Neuronal stem cell (in vitro differentiated cells): ENCODE measurements at regions not wholly inside any gene's neighbourhood (a gene's known extent, or its start where the extent isn't known, plus 50 kb on each side); places are given as distances from the start of the nearest gene placed in this dataset.

ENCODE experiments used
- DNase-seq: peaks from one replicate; pipeline ENCODE4 v3.0.0-alpha.2; 2013; ENCODE audit warnings: low spot score
- H2AFZ ChIP-seq: one replicate; pipeline ENCODE4 v1.6.1; 2013; ENCODE audit warnings: mild to moderate bottlenecking, low read length, inconsistent platforms
- H2AK5ac ChIP-seq: 2 replicates; pipeline ENCODE4 v1.6.1; 2013; ENCODE audit warnings: low read depth, mild to moderate bottlenecking, inconsistent platforms, low read length, moderate library complexity, mixed read lengths
- H2BK120ac ChIP-seq: 2 replicates; pipeline ENCODE4 v1.6.1; 2013; ENCODE audit warnings: low read depth, mild to moderate bottlenecking, inconsistent platforms, low read length, moderate library complexity, mixed read lengths
- H2BK12ac ChIP-seq: one replicate; pipeline ENCODE4 v1.6.1; 2013; ENCODE audit warnings: low read length, inconsistent platforms
- H2BK15ac ChIP-seq: 2 replicates; pipeline ENCODE4 v1.6.1; 2013; ENCODE audit warnings: mild to moderate bottlenecking, low read length, inconsistent platforms, mixed read lengths
- H2BK5ac ChIP-seq: one replicate; pipeline ENCODE4 v1.6.1; 2013; ENCODE audit warnings: inconsistent platforms, mild to moderate bottlenecking, low read length, moderate library complexity
- H3K14ac ChIP-seq: one replicate; pipeline ENCODE4 v1.6.1; 2013; ENCODE audit warnings: low read length, inconsistent platforms
- H3K18ac ChIP-seq: 2 replicates; pipeline ENCODE4 v1.6.1; 2013; ENCODE audit warnings: low read length, inconsistent platforms
- H3K23ac ChIP-seq: 2 replicates; pipeline ENCODE4 v1.6.1; 2013; ENCODE audit warnings: low read depth, mild to moderate bottlenecking, mixed read lengths, low read length, inconsistent platforms; ENCODE audit not compliant: poor library complexity
- H3K27ac ChIP-seq: replicated peaks from 3 replicates; pipeline ENCODE4 v1.5.1; 2013; ENCODE audit warnings: low read length, inconsistent platforms
- H3K27me3 ChIP-seq, 3 experiments: 2 replicates each; pipeline ENCODE4 v1.6.1; 2013; ENCODE audit warnings: low read length in 3 of 3, mild to moderate bottlenecking in 2 of 3, inconsistent platforms in 1 of 3, low read depth in 1 of 3, mixed read lengths in 1 of 3, moderate library complexity in 1 of 3; ENCODE audit not compliant: control insufficient read depth in 3 of 3, insufficient read depth in 3 of 3
- H3K36me3 ChIP-seq, 2 donors: replicated peaks in 1 of 2; 2 replicates each; pipeline ENCODE4 v1.6.1; 2013; ENCODE audit warnings: low read length in 2 of 2; ENCODE audit not compliant: control insufficient read depth in 2 of 2, insufficient read depth in 2 of 2
- H3K4ac ChIP-seq: 2 replicates; pipeline ENCODE4 v1.6.1; 2013; ENCODE audit warnings: inconsistent platforms, mild to moderate bottlenecking, low read length, moderate library complexity
- H3K4me1 ChIP-seq, 2 donors: 1 replicate in 1 of 2; 2 replicates in 1 of 2; pipeline ENCODE4 v1.6.1; 2013; ENCODE audit warnings: low read length in 2 of 2, low read depth in 1 of 2; ENCODE audit not compliant: control insufficient read depth in 2 of 2, insufficient read depth in 1 of 2
- H3K4me2 ChIP-seq: one replicate; pipeline ENCODE4 v1.6.1; 2013; ENCODE audit warnings: mild to moderate bottlenecking, low read length, inconsistent platforms; ENCODE audit not compliant: insufficient read depth, poor library complexity, severe bottlenecking
- H3K4me3 ChIP-seq, 2 donors: 2 replicates each; pipeline ENCODE4 v1.5.1; 2013; ENCODE audit warnings: low read length in 2 of 2, mild to moderate bottlenecking in 2 of 2, inconsistent platforms in 1 of 2, moderate library complexity in 1 of 2
- H3K79me1 ChIP-seq: one replicate; pipeline ENCODE4 v1.6.1; 2013; ENCODE audit warnings: low read depth, mild to moderate bottlenecking, inconsistent platforms, low read length, moderate library complexity
- H3K9ac ChIP-seq: one replicate; pipeline ENCODE4 v1.6.1; 2013; ENCODE audit warnings: mild to moderate bottlenecking, low read depth, low read length, inconsistent platforms; ENCODE audit not compliant: poor library complexity
- H3K9me3 ChIP-seq, 2 donors: replicated peaks in 1 of 2; 2 replicates each; pipeline versions ENCODE3 to v1.6.1; 2013; ENCODE audit warnings: low read length in 2 of 2, mild to moderate bottlenecking in 2 of 2, inconsistent platforms in 1 of 2, low read depth in 1 of 2, mixed read lengths in 1 of 2, moderate library complexity in 1 of 2; ENCODE audit not compliant: control insufficient read depth in 2 of 2, insufficient read depth in 1 of 2
- H4K8ac ChIP-seq: one replicate; pipeline ENCODE4 v1.6.1; 2013; ENCODE audit warnings: low read depth, mild to moderate bottlenecking, inconsistent platforms, low read length, moderate library complexity
- H4K91ac ChIP-seq: one replicate; pipeline ENCODE4 v1.6.1; 2013; ENCODE audit warnings: low read length, low read depth, mild to moderate bottlenecking, inconsistent platforms; ENCODE audit not compliant: poor library complexity
- WGBS, 2 donors: extraction: QIAGEN DNeasy Blood & Tissue Kit; methylation state at CpG; one replicate each; pipeline ENCODE4 v1.1.7; 2013; ENCODE audit warnings: missing lambda C conversion rate in 2 of 2, mixed read lengths in 1 of 2; ENCODE audit not compliant: insufficient read length in 2 of 2, insufficient replicate concordance in 1 of 2; ENCODE audit errors: extremely low coverage in 2 of 2; 5-methylcytosine and 5-hydroxymethylcytosine counted together

DNA sequence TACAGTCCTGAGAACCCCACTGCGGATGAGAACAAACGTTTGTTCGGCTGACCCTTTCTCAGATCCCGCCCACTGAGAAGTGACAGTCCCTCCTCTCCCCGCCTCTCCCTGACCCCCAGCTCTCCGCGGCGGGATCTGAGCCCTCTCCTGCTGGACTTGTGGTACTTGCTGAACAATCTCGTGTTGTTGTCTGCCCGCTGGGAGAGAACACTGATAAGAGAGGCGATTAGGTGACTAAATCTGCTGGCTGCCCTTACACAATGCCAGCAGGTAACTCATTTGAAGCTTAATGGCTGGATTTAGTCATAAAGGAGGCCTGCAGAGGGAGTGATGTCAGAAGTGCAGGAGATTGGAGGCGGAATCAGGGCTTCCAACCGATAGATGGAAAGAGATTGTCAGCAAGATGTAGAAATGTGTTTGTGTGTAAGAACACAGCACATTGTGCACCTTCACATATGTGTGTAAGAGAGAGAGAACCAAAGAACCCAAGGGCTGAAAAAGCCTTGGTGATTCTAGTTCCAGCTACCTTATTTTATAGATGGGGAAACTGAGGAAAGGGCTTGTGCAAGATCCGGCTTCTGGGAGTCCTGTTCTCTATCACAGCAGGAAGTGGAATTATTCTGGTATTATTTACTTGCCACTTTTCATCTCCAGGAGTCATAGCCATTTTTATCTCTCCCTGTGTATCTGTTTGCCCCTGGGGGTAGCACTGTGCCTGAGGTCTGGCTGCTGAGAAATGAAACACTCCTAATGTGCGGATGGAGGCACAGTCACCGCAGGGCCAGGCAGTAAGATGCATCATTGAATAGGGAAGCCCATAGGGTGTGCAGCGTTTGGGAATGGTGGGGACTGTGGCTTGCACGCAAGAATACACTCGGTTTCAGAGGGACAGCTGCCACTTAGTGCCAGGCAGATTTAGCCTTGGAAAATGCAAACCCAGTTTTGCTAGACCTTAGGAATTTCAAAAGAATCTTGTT, 203.7 kb upstream of the MSX2 start:
- Histone ChIP-seq H3K23ac (no peak overlapping the region), H2BK5ac (no peak overlapping the region), H2BK12ac (no peak overlapping the region), H3K9ac (no peak overlapping the region), H3K14ac (no peak overlapping the region), H3K79me1 (no peaks in the 10 kb centered on the region), H3K27me3 (peaks cover 0 to 5% (median 2%) of the 10 kb centered on the region in 3 experiments), H3K4me2 (peak overlapping the region; percentile 19), H3K9me3 (no peaks in the 10 kb centered on the region), H3K4me3 (no peak overlapping the region), H2AK5ac (no peak overlapping the region), H4K8ac (no peak overlapping the region), H3K18ac (peak overlapping the region; percentile 36), H3K36me3 (no peaks in the 10 kb centered on the region), H4K91ac (no peak overlapping the region), H2AFZ (peak overlapping the region; percentile 35), H3K4me1 (peaks cover 0 to 10% of the 10 kb centered on the region in 2 donors), H2BK120ac (no peak overlapping the region), H2BK15ac (no peak overlapping the region), H3K4ac (no peak overlapping the region), H3K27ac (no peak overlapping the region)
- WGBS, 2 donors: no CpG with 5 or more reads among the region's 19 CpGs
- peak; percentile 57 for DNase-seq

DNA sequence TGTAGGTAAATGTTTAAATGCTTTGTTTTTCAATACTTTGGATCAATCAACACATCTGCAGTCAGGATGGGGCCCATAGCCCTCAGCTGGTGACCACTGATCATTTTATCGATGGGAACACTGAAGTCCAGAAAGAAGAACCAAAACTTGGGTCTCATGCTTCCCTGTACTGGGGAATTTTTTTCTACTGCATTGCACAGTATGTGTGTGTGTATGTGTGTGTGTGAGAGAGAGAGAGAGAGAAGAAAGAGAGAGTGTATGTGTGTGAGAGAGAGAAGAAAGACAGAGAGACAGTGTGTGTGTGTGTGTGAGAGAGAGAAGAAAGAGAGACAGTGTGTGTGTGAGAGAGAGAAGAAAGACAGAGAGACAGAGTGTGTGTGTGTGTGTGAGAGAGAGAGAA, 202.9 kb upstream of the MSX2 start:
- Histone ChIP-seq H2AFZ (no peak overlapping the region), H2BK12ac (no peak overlapping the region), H3K18ac (no peak overlapping the region), H2BK5ac (no peak overlapping the region), H3K4me2 (no peak overlapping the region), H2BK15ac (no peak overlapping the region), H2BK120ac (no peak overlapping the region), H3K4me1 (peaks cover 0 to 10% of the 10 kb centered on the region in 2 donors), H3K27me3 (peaks cover 0 to 5% (median 2%) of the 10 kb centered on the region in 3 experiments), H3K4me3 (no peak overlapping the region), H3K23ac (no peak overlapping the region), H4K8ac (no peak overlapping the region), H2AK5ac (no peak overlapping the region), H3K27ac (no peak overlapping the region), H3K9me3 (no peaks in the 10 kb centered on the region), H3K14ac (no peak overlapping the region), H3K9ac (no peak overlapping the region), H3K79me1 (no peaks in the 10 kb centered on the region), H3K4ac (no peak overlapping the region), H4K91ac (no peak overlapping the region), H3K36me3 (no peaks in the 10 kb centered on the region)
- no CpG with 5 or more reads among the region's 1 CpG for WGBS, 2 donors
- DNase-seq: no peak

DNA sequence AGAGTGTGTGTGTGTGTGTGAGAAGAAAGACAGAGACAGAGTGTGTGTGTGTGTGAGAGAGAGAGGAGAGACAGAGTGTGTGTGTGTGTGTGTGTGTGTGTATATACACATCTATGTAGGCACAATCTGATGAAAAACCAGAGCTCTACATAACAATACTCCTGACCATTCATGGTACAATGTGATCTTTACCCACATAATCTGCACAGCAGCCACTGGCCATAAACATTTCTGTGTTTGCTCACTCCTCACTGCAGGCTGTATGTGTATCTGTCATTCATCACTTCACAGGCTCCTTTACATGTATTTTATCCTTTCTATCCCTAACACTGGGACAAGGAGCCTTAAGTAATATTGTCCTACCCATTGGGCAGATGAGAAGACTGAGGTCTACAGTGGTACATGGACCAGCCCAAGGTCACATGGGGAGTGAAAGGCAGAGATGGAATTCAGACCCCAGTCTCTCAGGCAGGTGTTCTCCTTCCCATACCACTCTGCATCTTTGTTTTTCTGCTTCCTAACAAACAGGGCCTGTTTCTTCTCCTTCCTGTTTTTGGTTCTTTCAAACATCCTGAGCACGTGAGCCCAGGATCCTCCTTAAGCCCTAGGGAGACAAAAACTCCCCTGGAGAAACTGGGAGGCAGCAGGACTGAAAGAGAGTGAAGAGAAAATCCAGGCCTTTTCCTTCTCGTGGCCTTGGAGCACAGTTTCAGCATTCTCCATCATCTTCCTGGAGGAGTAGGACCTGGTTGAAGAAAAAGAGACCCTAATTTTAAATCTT, 201.7 kb upstream of the MSX2 start:
- Histone ChIP-seq H4K91ac (no peak overlapping the region), H2BK5ac (no peak overlapping the region), H3K4me3 (no peak overlapping the region), H3K36me3 (no peaks in the 10 kb centered on the region), H3K27me3 (peaks cover 0 to 5% (median 2%) of the 10 kb centered on the region in 3 experiments), H4K8ac (no peak overlapping the region), H3K27ac (no peak overlapping the region), H2AFZ (no peak overlapping the region), H3K9me3 (no peaks in the 10 kb centered on the region), H2BK120ac (no peak overlapping the region), H3K4me1 (peaks cover 0 to 10% of the 10 kb centered on the region in 2 donors), H3K4ac (no peak overlapping the region), H3K4me2 (no peak overlapping the region), H3K14ac (no peak overlapping the region), H3K18ac (no peak overlapping the region), H3K79me1 (no peaks in the 10 kb centered on the region), H3K9ac (no peak overlapping the region), H2BK12ac (no peak overlapping the region), H2BK15ac (no peak overlapping the region), H2AK5ac (no peak overlapping the region), H3K23ac (no peak overlapping the region)
- no peak for DNase-seq
- WGBS, 2 donors: no CpG with 5 or more reads among the region's 2 CpGs
